NCI-H69 (cell line): ENCODE measurements at regions not wholly inside any gene's neighbourhood (a gene's known extent, or its start where the extent isn't known, plus 50 kb on each side); places are given as distances from the start of the nearest gene placed in this dataset.

Experiments
- DNase-seq: peaks from one replicate; lab custom pipeline; 2025; lab: John Stamatoyannopoulos, UW

DNA sequence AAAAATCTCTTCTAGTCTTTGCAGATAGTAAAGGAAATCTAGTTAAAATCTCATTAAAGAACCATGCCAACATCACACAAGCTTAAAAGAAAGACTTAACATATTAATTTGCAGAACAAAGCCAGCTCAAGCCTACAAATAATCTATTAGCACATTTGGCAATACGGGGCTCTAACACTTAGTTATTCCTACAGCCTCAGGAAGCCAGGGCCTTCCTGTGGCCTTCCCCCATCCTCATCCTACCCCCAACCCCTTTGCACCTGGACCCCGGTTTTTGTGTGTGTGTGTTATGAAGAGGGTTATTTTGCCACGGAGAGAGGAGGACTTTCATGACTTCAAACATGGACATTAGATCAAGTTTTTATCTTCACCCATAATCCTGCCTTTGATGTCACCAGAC, 64.6 kb downstream of the FOXB2 start:
- no peak for DNase-seq

DNA sequence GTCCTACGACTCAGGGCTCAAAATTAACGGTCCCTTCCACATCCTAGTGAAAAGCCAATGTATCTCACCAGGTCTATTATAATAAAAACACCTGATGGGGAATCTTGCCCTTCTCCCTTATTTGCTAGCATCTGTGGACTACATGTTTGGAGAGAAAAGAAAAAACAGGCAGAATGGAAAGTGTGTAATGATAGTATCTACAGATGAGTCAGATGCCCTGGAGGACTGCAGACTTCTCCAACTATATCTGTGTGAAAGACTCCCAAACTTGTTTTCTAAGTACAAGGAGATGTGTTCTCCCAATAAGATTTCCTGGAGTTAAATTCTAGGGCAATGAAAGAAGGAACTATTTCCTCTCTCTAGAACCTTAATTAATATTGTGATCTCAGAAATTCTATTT, 66.0 kb downstream of the FOXB2 start:
- no peak for DNase-seq

DNA sequence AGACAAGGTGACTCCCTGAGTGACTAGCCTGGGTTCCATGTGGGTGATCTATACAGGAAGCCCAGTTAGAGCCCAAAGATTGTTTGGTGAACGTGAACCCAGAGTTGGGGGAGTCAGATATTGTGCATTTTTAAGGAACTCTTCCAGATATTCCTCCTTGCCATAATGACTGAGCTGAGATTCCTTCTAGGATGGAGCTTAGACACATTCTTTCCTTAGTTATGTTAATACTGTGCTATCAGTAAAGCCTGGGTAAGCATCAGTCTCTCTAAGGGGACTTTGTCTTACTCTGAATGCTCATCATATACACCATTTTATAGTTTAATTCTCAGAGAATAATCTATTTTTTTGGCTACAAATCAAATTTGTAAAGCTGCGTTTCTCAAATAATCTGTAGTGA, 68.1 kb downstream of the FOXB2 start:
- no peak for DNase-seq

DNA sequence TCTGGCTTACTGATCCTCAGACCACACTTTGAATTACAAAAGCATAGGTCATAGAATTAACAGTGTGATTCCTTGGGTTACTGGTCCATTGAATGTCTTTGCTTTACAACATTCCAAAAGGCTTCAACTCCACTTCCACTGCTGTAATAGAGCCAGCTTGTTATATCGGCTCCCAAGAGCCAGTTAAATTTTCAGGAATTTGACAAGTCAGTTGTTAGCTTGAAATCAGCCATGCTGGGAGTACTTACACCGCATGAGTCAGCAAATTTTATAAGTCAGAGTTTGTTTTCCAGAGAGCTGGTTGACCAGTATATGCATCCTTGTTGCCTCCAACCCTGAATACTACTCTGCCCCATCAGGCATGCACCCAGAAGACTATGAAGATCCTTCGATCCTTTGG, 73.1 kb downstream of the FOXB2 start:
- DNase-seq: no peak

DNA sequence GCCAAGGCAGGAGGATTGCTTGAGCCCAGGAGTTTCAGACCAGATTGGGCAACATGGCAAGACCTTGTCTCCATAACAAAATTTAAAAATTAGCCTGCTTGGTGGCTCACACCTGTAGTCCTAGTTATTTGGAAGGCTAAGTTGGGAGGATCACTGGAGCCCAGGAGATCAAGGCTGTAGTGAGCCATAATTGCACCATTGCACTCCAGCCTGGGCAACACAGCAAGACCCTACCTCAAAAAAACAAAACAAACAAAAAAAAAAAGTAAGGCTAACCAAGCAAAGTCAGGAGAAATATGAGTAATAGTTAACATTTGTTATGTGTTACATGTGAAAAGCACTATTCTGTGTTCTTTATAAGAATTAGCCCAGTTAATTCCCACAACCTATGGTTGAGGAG, 74.7 kb downstream of the FOXB2 start:
- no peak for DNase-seq

DNA sequence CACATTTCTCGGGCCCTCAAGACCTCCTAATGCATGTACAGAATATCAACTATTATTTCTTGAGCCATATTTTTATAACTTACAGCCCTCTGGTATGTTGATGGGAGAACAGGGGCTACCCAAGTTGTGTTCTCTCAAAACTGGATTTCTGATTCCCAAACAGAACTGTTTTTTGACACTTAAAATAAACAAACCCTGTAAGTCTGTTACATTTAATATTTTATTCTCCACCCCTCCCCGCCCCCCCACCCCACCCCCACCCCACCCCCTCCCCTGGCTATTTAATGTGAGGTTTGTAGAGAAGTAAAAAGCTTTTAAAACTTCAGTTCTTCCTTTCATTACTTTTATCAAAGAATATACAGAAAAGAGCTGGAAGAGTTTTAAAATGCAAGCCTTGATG, 77.9 kb downstream of the FOXB2 start:
- no peak for DNase-seq

DNA sequence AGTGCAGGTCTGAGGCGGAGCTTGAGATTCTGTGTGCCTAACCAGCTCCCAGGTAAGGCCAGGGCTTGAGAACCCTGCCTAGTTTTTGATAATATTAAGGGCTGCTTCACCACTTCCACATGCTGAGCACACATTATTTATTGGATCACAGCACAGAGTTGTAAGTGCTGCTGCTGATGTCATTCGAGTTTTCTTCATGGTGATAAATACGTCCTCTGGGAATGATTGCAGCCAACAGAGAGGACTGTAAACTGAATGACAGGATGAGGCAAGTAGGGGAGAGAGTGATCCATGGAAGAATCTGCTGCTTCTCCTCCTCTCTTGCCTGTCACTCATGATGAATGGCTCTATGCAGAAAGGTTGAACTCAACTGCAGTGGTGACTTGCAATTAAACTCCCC, 77.9 kb upstream of the VPS13A start:
- DNase-seq: peak; percentile 89

DNA sequence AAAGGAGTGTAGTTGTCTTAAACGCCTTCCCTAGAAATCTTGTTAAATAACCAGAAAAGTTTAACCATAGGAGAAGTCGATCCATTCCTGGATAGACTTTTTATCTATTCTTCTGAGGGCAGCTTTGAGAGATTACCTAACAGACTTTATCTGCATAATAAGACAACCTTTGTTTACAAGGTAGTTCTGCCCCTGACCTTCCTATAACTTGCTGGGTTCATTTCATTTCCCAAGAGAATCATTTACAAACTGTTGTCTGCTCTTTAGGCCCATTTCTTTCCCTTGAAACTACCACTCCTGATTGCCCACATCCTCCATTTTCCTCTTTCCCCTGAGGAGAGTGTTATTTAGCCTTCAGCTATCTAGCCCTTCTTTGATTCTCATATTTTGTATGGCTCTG, 65.9 kb upstream of the VPS13A start:
- no peak for DNase-seq

DNA sequence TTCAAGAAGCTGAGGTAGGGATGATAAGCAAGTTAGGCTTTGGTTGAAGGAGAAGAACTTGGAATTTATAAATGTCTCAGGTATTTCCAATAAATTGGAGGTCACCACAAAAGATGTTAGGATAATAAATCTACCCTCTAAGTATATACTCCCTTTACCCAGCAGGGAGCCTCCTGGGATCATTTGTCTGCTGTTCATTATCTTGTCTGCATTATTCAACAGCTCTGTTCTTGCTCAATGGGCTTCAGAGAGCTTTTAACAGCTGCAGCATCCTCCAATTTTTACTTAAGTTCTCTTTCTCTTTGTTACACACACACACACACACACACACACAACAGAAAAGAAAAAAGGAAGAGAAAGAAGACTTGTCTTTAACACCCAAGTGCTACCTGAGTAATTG, 51.7 kb upstream of the VPS13A start:
- DNase-seq: peak; percentile 65

DNA sequence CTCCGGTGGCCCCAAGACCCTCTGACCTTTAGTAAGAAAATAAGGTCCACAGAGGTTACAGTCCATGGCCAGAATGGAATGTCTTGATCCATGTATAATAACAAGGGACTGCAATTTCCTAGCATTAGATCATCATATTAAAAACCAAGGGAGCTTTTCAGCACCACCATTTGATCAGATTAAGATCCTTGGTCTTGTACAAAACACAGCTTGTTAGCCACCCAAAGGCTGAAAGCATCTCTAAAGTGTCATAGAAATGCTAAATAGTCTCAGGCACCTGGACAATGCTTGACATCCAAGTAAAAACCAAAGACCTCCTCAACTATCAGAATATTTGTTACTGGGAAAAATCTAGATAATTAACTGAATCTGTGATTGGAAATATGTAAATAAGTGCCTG, 50.3 kb upstream of the VPS13A start:
- DNase-seq: no peak
